SK-N-SH (cell line): ENCODE measurements at regions not wholly inside any gene's neighbourhood (a gene's known extent, or its start where the extent isn't known, plus 50 kb on each side); places are given as distances from the start of the nearest gene placed in this dataset.

ENCODE experiments used
- CTCF ChIA-PET: fragments of 300-600, 350-600 bp; formaldehyde crosslinking; extraction: SDS; loops from one replicate; lab custom pipeline; 2021; lab: Yijun Ruan, JAX
- POLR2A ChIA-PET: fragments of 350-600 bp; sonication (Branson Sonifier 250); formaldehyde crosslinking; extraction: SDS; loops from one replicate; lab custom pipeline; 2020; ENCODE audit warnings: antibody characterized with exemption, inconsistent platforms; lab: Yijun Ruan, JAX
- DNase-seq: peaks from one replicate; pipeline ENCODE4 v3.0.0; 2012
- H2AFZ ChIP-seq: fragments of 200-600 bp; sonication (generic); 2 replicates; pipeline ENCODE4 v1.8.1; 2016; ENCODE audit warnings: antibody characterized with exemption, mild to moderate bottlenecking, low read depth
- H3F3A ChIP-seq: fragments of 200-600 bp; sonication (generic); replicated peaks from 2 replicates; pipeline ENCODE3; 2016; ENCODE audit warnings: antibody characterized with exemption, mild to moderate bottlenecking; ENCODE audit not compliant: insufficient read depth
- H3K27ac ChIP-seq, 2 experiments: fragments of 200-500 bp in 1 of 2; fragments of 200-600 bp in 1 of 2; sonication (Bioruptor generic) in 1 of 2; sonication (generic), shearing (Covaris generic) in 1 of 2; 2 replicates each; pipeline versions ENCODE4 v1.5.1 to v1.6.1; 2014 to 2016; ENCODE audit warnings: low read depth in 2 of 2, inconsistent platforms in 1 of 2, low read length in 1 of 2, mild to moderate bottlenecking in 1 of 2, mixed read lengths in 1 of 2
- H3K27me3 ChIP-seq: fragments of 200-600 bp; sonication (generic), shearing (Covaris generic); 2 replicates; pipeline ENCODE4 v1.6.1; 2016; ENCODE audit warnings: mixed run types; ENCODE audit not compliant: insufficient read depth
- H3K36me3 ChIP-seq, 2 experiments: fragments of 200-500 bp in 1 of 2; fragments of 200-600 bp in 1 of 2; sonication (Bioruptor generic) in 1 of 2; sonication (generic) in 1 of 2; replicated peaks in 1 of 2; 2 replicates each; pipeline versions ENCODE3 to v1.5.1; 2014 to 2016; ENCODE audit warnings: low read length in 1 of 2, mild to moderate bottlenecking in 1 of 2; ENCODE audit not compliant: insufficient read depth in 2 of 2, control insufficient read depth in 1 of 2
- H3K4me1 ChIP-seq, 2 experiments: fragments of 200-500 bp in 1 of 2; fragments of 200-600 bp in 1 of 2; sonication (Bioruptor generic) in 1 of 2; sonication (generic), shearing (Covaris generic) in 1 of 2; 2 replicates each; pipeline versions ENCODE4 v1.5.1 to v1.6.1; 2014 to 2016; ENCODE audit warnings: low read depth in 1 of 2, low read length in 1 of 2, mixed run types in 1 of 2; ENCODE audit not compliant: insufficient read depth in 2 of 2, control insufficient read depth in 1 of 2
- H3K4me2 ChIP-seq: fragments of 200-600 bp; sonication (generic), shearing (Covaris generic); 2 replicates; pipeline ENCODE4 v1.6.1; 2017; ENCODE audit warnings: mixed run types
- H3K4me3 ChIP-seq, 2 experiments: fragments of 200-500 bp in 1 of 2; fragments of 200-600 bp in 1 of 2; sonication (Bioruptor generic) in 1 of 2; sonication (generic), shearing (Covaris generic) in 1 of 2; 2 replicates each; pipeline versions ENCODE4 v1.5.1 to v1.8.1; 2014 to 2016; ENCODE audit warnings: low read depth in 2 of 2, inconsistent platforms in 1 of 2, low read length in 1 of 2, mild to moderate bottlenecking in 1 of 2, mixed read lengths in 1 of 2, moderate library complexity in 1 of 2
- H3K79me2 ChIP-seq: fragments of 200-600 bp; sonication (generic); 2 replicates; pipeline ENCODE4 v1.8.1; 2017; ENCODE audit warnings: mild to moderate bottlenecking; ENCODE audit not compliant: insufficient read depth
- H3K9ac ChIP-seq: fragments of 200-600 bp; sonication (generic); 2 replicates; pipeline ENCODE4 v1.6.1; 2017; ENCODE audit warnings: mixed run types
- H3K9me2 ChIP-seq: fragments of 200-600 bp; sonication (generic); 2 replicates; pipeline ENCODE4 v1.6.1; 2017; ENCODE audit warnings: mixed run types
- H3K9me3 ChIP-seq: fragments of 200-600 bp; sonication (generic); 2 replicates; pipeline ENCODE4 v1.6.1; 2017; ENCODE audit warnings: mixed run types, mild to moderate bottlenecking, moderate library complexity
- H4K20me1 ChIP-seq: fragments of 200-600 bp; sonication (generic); 2 replicates; pipeline ENCODE4 v1.6.1; 2017; ENCODE audit warnings: mild to moderate bottlenecking, mixed run types; ENCODE audit not compliant: insufficient read depth
- CHD2 ChIP-seq: fragments of 150-350 bp; IDR thresholded peaks from 2 replicates; pipeline ENCODE4 v1.6.1; 2018; ENCODE audit warnings: low read length; ENCODE audit not compliant: partially characterized antibody
- EP300 ChIP-seq, 2 experiments: IDR thresholded peaks; 2 replicates each; pipeline versions ENCODE4 v1.4.0 to v1.6.1; 2012; ENCODE audit warnings: borderline replicate concordance in 1 of 2, low read depth in 1 of 2, low read length in 1 of 2
- FOSL2 ChIP-seq: IDR thresholded peaks from 2 replicates; pipeline ENCODE4 v1.4.0; 2012; ENCODE audit warnings: low read depth, mild to moderate bottlenecking, moderate library complexity, borderline replicate concordance
- FOXM1 ChIP-seq: IDR thresholded peaks from 2 replicates; pipeline ENCODE4 v1.4.0; 2012; ENCODE audit warnings: low read depth, mild to moderate bottlenecking
- GABPA ChIP-seq: IDR thresholded peaks from 2 replicates; pipeline ENCODE4 v1.4.0; 2012; ENCODE audit warnings: low read depth, mild to moderate bottlenecking
- GATA2 ChIP-seq: sonication (generic); formaldehyde crosslinking; IDR thresholded peaks from 2 replicates; pipeline ENCODE4 v1.5.0; 2020; ENCODE audit warnings: mild to moderate bottlenecking, missing genetic modification reagents
- JUND ChIP-seq: IDR thresholded peaks from 2 replicates; pipeline ENCODE4 v1.4.0; 2012
- MEF2A ChIP-seq: IDR thresholded peaks from 2 replicates; pipeline ENCODE4 v1.4.0; 2012; ENCODE audit warnings: low read depth, borderline replicate concordance
- MXI1 ChIP-seq: IDR thresholded peaks from 2 replicates; pipeline ENCODE4 v1.6.1; 2012; ENCODE audit warnings: mild to moderate bottlenecking, low read depth, low read length, improper control_type of control experiment
- NFIC ChIP-seq: IDR thresholded peaks from 2 replicates; pipeline ENCODE4 v1.4.0; 2012; ENCODE audit warnings: borderline replicate concordance
- POLR2AphosphoS5 ChIP-seq: IDR thresholded peaks from 2 replicates; pipeline ENCODE4 v1.6.1; 2012; ENCODE audit warnings: low read depth, low read length
- RXRA ChIP-seq: IDR thresholded peaks from 2 replicates; pipeline ENCODE4 v1.4.0; 2012; ENCODE audit warnings: low read depth, mild to moderate bottlenecking, borderline replicate concordance
- SIN3A ChIP-seq: IDR thresholded peaks from 2 replicates; pipeline ENCODE4 v1.6.1; 2012; ENCODE audit warnings: low read depth, mild to moderate bottlenecking, low read length, moderate library complexity, borderline replicate concordance
- SMC3 ChIP-seq: IDR thresholded peaks from 2 replicates; pipeline ENCODE4 v1.6.1; 2012; ENCODE audit warnings: low read depth, low read length, improper control_type of control experiment
- TCF12 ChIP-seq: IDR thresholded peaks from 2 replicates; pipeline ENCODE4 v1.4.0; 2012
- TEAD4 ChIP-seq: IDR thresholded peaks from 2 replicates; pipeline ENCODE4 v1.4.0; 2012; ENCODE audit warnings: mild to moderate bottlenecking, borderline replicate concordance; ENCODE audit not compliant: insufficient read depth
- WGBS: methylation state at CpG from one replicate; pipeline ENCODE4 v1.1.6; 2017; ENCODE audit warnings: low lambda C conversion rate; 5-methylcytosine and 5-hydroxymethylcytosine counted together
- TF ChIP-seq, protein P1 (sequence below): IDR thresholded peaks from 2 replicates; pipeline ENCODE4 v1.4.0; 2012; ENCODE audit warnings: low read depth, borderline replicate concordance
- TF ChIP-seq, protein P2 (sequence below): IDR thresholded peaks from 2 replicates; pipeline ENCODE4; 2012
- TF ChIP-seq, protein P3 (sequence below): fragments of 150-350 bp; IDR thresholded peaks from 2 replicates; pipeline ENCODE4 v1.6.1; 2016; ENCODE audit warnings: mild to moderate bottlenecking, low read depth, low read length
- TF ChIP-seq, protein P4 (sequence below): IDR thresholded peaks from 2 replicates; pipeline ENCODE4 v1.4.0; 2012; ENCODE audit warnings: low read depth
- TF ChIP-seq, protein P5 (sequence below): IDR thresholded peaks from 2 replicates; pipeline ENCODE4 v1.4.0; 2012; ENCODE audit warnings: low read depth, borderline replicate concordance
- TF ChIP-seq, protein P6 (sequence below): fragments of 200-600 bp; sonication (generic); IDR thresholded peaks from 2 replicates; pipeline ENCODE4 v1.6.1; 2017; ENCODE audit warnings: antibody characterized with exemption, mild to moderate bottlenecking, moderate library complexity

DNA sequence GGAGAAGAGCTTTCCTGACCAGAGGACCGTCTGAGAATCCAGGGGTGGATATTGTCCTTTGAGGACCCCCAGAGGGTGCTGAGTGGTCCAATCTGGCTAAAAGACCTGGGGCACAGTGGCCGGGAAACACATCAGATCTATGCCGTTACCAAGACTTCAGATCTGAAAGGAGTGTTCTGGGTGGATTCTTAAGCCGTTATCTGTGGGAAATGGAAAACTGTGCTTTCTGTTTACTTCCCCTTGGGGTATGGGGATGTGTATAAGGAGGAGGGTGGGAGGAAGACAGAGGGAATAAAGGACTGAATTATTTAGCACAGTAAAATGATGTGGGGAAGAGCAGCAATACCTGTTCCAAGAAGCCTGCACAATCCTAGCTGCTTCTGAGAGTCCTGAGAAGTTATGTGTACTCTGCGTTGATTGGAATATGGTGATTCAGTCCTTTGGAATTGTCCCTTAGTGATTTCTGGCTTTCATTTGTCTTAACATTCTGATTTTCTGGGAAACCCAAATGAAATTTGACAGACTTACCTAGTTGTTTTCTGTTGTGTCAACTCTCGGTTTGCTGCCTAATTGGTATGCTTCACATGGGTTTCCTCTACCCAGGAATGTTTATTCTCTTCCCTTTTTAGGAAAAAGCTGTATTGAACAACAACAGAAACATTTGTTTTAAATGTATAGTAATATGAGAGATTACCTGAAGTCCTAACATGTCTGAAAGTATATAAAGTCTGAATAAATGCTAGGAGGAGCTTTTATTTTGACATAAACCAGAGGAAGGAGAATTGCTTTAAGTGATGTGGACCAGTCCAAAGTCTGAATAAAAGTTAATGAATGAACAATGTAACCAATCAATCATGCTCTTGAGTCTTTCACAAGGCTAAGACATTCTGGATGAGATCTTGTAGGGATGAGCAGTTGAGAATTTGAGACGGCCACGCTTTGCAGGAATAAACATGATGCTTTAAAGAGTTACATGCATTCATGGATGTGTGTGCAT, 427.1 kb upstream of the C2CD4B start:
- H3K27me3 ChIP-seq, result no peaks in the 10 kb centered on the region
- no peaks in the 10 kb centered on the region for H4K20me1 ChIP-seq
- H3K4me1 ChIP-seq, result peaks cover 21 to 22% of the 10 kb centered on the region in 2 experiments
- no peaks in the 10 kb centered on the region for H3K9me2 ChIP-seq
- 69% methylated on average over 8 of the region's 8 CpGs for WGBS
- ChIA-PET POLR2A (no interaction called here), CTCF (interaction anchor here (1.1 kb wide), 1 partner anchor 199 kb away, joined by 3 read pairs; no protein-coding TSS in a partner anchor)
- 0 out of 4 replicates have a peak overlapping the region, but pooled peaks of 1 of the 2 experiments have one; percentile 0 for H3K4me3 ChIP-seq
- H3K36me3 ChIP-seq, result peaks cover 0 to 4% of the 10 kb centered on the region in 2 experiments
- DNase-seq, result no peak
- TF ChIP-seq JUND (peak; percentile 69), SIN3A (no peak), GABPA (no peak), MEF2A (no peak), GATA2 (CRISPR knock-in tag) (no peak), EP300 (IDR thresholded peaks at IDR 0.05; ENCODE audit: borderline replicate concordance in 1 of 2, low read depth in 1 of 2, low read length in 1 of 2) (peak in 1 of 2 experiments; percentile 63; a peak in 1 of 4 replicates), FOSL2 (peak; percentile 72), TEAD4 (0 out of 2 replicates have a peak, but pooled peaks have one; percentile 31), FOXM1 (no peak), POLR2AphosphoS5 (peak; percentile 29; the same call in 1 of the 2 replicates), NFIC (peak; percentile 16; the same call in 1 of the 2 replicates), SMC3 (no peak), TCF12 (peak; percentile 74), CHD2 (no peak), MXI1 (no peak), RXRA (no peak)
- TF ChIP-seq, protein P1, sequence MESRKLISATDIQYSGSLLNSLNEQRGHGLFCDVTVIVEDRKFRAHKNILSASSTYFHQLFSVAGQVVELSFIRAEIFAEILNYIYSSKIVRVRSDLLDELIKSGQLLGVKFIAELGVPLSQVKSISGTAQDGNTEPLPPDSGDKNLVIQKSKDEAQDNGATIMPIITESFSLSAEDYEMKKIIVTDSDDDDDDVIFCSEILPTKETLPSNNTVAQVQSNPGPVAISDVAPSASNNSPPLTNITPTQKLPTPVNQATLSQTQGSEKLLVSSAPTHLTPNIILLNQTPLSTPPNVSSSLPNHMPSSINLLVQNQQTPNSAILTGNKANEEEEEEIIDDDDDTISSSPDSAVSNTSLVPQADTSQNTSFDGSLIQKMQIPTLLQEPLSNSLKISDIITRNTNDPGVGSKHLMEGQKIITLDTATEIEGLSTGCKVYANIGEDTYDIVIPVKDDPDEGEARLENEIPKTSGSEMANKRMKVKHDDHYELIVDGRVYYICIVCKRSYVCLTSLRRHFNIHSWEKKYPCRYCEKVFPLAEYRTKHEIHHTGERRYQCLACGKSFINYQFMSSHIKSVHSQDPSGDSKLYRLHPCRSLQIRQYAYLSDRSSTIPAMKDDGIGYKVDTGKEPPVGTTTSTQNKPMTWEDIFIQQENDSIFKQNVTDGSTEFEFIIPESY, result no peak
- TF ChIP-seq, protein P2, sequence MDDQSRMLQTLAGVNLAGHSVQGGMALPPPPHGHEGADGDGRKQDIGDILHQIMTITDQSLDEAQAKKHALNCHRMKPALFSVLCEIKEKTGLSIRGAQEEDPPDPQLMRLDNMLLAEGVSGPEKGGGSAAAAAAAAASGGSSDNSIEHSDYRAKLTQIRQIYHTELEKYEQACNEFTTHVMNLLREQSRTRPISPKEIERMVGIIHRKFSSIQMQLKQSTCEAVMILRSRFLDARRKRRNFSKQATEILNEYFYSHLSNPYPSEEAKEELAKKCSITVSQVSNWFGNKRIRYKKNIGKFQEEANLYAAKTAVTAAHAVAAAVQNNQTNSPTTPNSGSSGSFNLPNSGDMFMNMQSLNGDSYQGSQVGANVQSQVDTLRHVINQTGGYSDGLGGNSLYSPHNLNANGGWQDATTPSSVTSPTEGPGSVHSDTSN, result peak; percentile 78
- TF ChIP-seq, protein P3, sequence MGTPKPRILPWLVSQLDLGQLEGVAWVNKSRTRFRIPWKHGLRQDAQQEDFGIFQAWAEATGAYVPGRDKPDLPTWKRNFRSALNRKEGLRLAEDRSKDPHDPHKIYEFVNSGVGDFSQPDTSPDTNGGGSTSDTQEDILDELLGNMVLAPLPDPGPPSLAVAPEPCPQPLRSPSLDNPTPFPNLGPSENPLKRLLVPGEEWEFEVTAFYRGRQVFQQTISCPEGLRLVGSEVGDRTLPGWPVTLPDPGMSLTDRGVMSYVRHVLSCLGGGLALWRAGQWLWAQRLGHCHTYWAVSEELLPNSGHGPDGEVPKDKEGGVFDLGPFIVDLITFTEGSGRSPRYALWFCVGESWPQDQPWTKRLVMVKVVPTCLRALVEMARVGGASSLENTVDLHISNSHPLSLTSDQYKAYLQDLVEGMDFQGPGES, result no peak
- TF ChIP-seq, protein P4, sequence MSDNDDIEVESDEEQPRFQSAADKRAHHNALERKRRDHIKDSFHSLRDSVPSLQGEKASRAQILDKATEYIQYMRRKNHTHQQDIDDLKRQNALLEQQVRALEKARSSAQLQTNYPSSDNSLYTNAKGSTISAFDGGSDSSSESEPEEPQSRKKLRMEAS, result 0 out of 2 replicates have a peak, but pooled peaks have one; percentile 11
- TF ChIP-seq, protein P5, sequence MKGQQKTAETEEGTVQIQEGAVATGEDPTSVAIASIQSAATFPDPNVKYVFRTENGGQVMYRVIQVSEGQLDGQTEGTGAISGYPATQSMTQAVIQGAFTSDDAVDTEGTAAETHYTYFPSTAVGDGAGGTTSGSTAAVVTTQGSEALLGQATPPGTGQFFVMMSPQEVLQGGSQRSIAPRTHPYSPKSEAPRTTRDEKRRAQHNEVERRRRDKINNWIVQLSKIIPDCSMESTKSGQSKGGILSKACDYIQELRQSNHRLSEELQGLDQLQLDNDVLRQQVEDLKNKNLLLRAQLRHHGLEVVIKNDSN, result no peak
- TF ChIP-seq, protein P6, sequence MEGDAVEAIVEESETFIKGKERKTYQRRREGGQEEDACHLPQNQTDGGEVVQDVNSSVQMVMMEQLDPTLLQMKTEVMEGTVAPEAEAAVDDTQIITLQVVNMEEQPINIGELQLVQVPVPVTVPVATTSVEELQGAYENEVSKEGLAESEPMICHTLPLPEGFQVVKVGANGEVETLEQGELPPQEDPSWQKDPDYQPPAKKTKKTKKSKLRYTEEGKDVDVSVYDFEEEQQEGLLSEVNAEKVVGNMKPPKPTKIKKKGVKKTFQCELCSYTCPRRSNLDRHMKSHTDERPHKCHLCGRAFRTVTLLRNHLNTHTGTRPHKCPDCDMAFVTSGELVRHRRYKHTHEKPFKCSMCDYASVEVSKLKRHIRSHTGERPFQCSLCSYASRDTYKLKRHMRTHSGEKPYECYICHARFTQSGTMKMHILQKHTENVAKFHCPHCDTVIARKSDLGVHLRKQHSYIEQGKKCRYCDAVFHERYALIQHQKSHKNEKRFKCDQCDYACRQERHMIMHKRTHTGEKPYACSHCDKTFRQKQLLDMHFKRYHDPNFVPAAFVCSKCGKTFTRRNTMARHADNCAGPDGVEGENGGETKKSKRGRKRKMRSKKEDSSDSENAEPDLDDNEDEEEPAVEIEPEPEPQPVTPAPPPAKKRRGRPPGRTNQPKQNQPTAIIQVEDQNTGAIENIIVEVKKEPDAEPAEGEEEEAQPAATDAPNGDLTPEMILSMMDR, result no peak
- peaks cover 16% of the 10 kb centered on the region for H3F3A ChIP-seq
- H3K9ac ChIP-seq, result no peak overlapping the region; the same call in 1 of the 2 replicates
- H3K4me2 ChIP-seq, result peak overlapping the region; percentile 59; the same call in 1 of the 2 replicates
- H3K9me3 ChIP-seq, result no peaks in the 10 kb centered on the region
- H3K27ac ChIP-seq, result peak overlapping the region; percentile 57 to 67
- no peak overlapping the region for H2AFZ ChIP-seq
- H3K79me2 ChIP-seq, result no peaks in the 10 kb centered on the region
